ENCODE measurements at regions not wholly inside any gene's neighbourhood (a gene's known extent, or its start where the extent isn't known, plus 50 kb on each side); places are given as distances from the start of the nearest gene placed in this dataset.

GRCh38 chr1:94318505-94319030, 81.2 kb upstream of the ARHGAP29 start:
- TF ChIP-seq POLR2A (IDR thresholded peaks at IDR 0.05; ENCODE audit: low read length), result no peak
- TF ChIP-seq GATA1 (IDR thresholded peaks at IDR 0.05; ENCODE audit: low read depth, low read length), result no peak

Measured in erythroblast (primary cell).